Fibroblast of lung (primary cell): ENCODE measurements at regions not wholly inside any gene's neighbourhood (a gene's known extent, or its start where the extent isn't known, plus 50 kb on each side); places are given as distances from the start of the nearest gene placed in this dataset.

ENCODE experiments used
- DNase-seq, 2 donors: peaks; one replicate each; pipeline versions ENCODE4 v3.0.0 to v3.0.0-alpha.2; 2010; ENCODE audit warnings: low read depth in 2 of 2
- H2AFZ ChIP-seq: 2 replicates; pipeline ENCODE4 v1.5.1; 2012; ENCODE audit warnings: low read length, control low read depth, inconsistent platforms
- H3K27ac ChIP-seq: 2 replicates; pipeline ENCODE4 v1.5.1; 2011; ENCODE audit warnings: low read length, control low read depth; ENCODE audit not compliant: insufficient read depth
- H3K27me3 ChIP-seq: 2 replicates; pipeline ENCODE4 v1.5.1; 2011; ENCODE audit warnings: mild to moderate bottlenecking, low read length; ENCODE audit not compliant: control insufficient read depth, insufficient read depth
- H3K36me3 ChIP-seq: 2 replicates; pipeline ENCODE4 v1.5.1; 2011; ENCODE audit warnings: low read length; ENCODE audit not compliant: control insufficient read depth, insufficient read depth
- H3K4me1 ChIP-seq: 2 replicates; pipeline ENCODE4 v1.5.1; 2011; ENCODE audit warnings: low read length; ENCODE audit not compliant: control insufficient read depth, insufficient read depth; ENCODE audit errors: extremely low read depth
- H3K4me2 ChIP-seq: 2 replicates; pipeline ENCODE4 v1.5.1; 2011; ENCODE audit warnings: low read length, control low read depth; ENCODE audit not compliant: insufficient read depth; ENCODE audit errors: extremely low read depth
- H3K4me3 ChIP-seq, 4 experiments: fragments of 200-600 bp in 1 of 4; sonication (generic) in 1 of 4; replicated peaks in 1 of 4; 2 replicates each; pipeline ENCODE4 v1.5.1; 2011 to 2016; ENCODE audit warnings: low read length in 4 of 4, low read depth in 3 of 4, mild to moderate bottlenecking in 3 of 4, control low read depth in 2 of 4, inconsistent platforms in 1 of 4, mixed read lengths in 1 of 4; ENCODE audit not compliant: insufficient read depth in 1 of 4; ENCODE audit errors: control extremely low read depth in 1 of 4
- H3K79me2 ChIP-seq: 2 replicates; pipeline ENCODE4 v1.5.1; 2012; ENCODE audit warnings: mild to moderate bottlenecking, low read length, inconsistent platforms; ENCODE audit not compliant: control insufficient read depth, insufficient read depth
- H3K9ac ChIP-seq: 2 replicates; pipeline ENCODE4 v1.5.1; 2011; ENCODE audit warnings: mild to moderate bottlenecking, low read length, control low read depth; ENCODE audit not compliant: insufficient read depth
- H3K9me3 ChIP-seq: 2 replicates; pipeline ENCODE4 v1.5.1; 2012; ENCODE audit warnings: low read depth, low read length; ENCODE audit not compliant: control insufficient read depth, insufficient read depth
- H4K20me1 ChIP-seq: 2 replicates; pipeline ENCODE4 v1.5.1; 2011; ENCODE audit warnings: low read length; ENCODE audit not compliant: control insufficient read depth, insufficient read depth; ENCODE audit errors: extremely low read depth
- CTCF ChIP-seq, 2 donors: IDR thresholded peaks in 1 of 2; conservative IDR thresholded peaks in 1 of 2; 1 replicate in 1 of 2; 2 replicates in 1 of 2; pipeline ENCODE4 v1.5.1; 2011 to 2012; ENCODE audit warnings: low read length in 2 of 2, control low read depth in 1 of 2, inconsistent platforms in 1 of 2, low read depth in 1 of 2, mild to moderate bottlenecking in 1 of 2
- EZH2 ChIP-seq: IDR thresholded peaks from 2 replicates; pipeline ENCODE4 v1.5.1; 2012; ENCODE audit warnings: low read length, control low read depth, mild to moderate bottlenecking; ENCODE audit errors: missing control alignments

GRCh38 chr16:76176153-76176552 lies 101.0 kb upstream of the CNTNAP4 start:
- Histone ChIP-seq H3K79me2 (no peaks in the 10 kb centered on the region), H3K36me3 (no peaks in the 10 kb centered on the region), H3K4me1 (no peaks in the 10 kb centered on the region), H3K4me2 (no peak overlapping the region), H3K4me3 (no peak overlapping the region), H4K20me1 (no peaks in the 10 kb centered on the region), H3K27me3 (no peaks in the 10 kb centered on the region), H2AFZ (no peak overlapping the region), H3K27ac (no peak overlapping the region), H3K9ac (no peak overlapping the region), H3K9me3 (no peaks in the 10 kb centered on the region)
- no peak for DNase-seq
- no peak for TF ChIP-seq CTCF (conservative IDR thresholded peaks at IDR 0.05 in 1 of 2, IDR thresholded peaks at IDR 0.05 in 1 of 2; ENCODE audit: low read depth in 1 of 2, low read length in 2 of 2)
- TF ChIP-seq EZH2 = no peak

GRCh38 chr16:76176616-76177015 lies 100.6 kb upstream of the CNTNAP4 start:
- Histone ChIP-seq H4K20me1 (no peaks in the 10 kb centered on the region), H3K27me3 (no peaks in the 10 kb centered on the region), H3K36me3 (no peaks in the 10 kb centered on the region), H3K9ac (no peak overlapping the region), H3K4me1 (no peaks in the 10 kb centered on the region), H2AFZ (no peak overlapping the region), H3K27ac (no peak overlapping the region), H3K9me3 (no peaks in the 10 kb centered on the region), H3K4me3 (no peak overlapping the region), H3K4me2 (no peak overlapping the region), H3K79me2 (no peaks in the 10 kb centered on the region)
- DNase-seq = no peak
- no peak for TF ChIP-seq EZH2
- no peak for TF ChIP-seq CTCF (conservative IDR thresholded peaks at IDR 0.05 in 1 of 2, IDR thresholded peaks at IDR 0.05 in 1 of 2; ENCODE audit: low read depth in 1 of 2, low read length in 2 of 2)

GRCh38 chr16:76182041-76182635 lies 95.1 kb upstream of the CNTNAP4 start:
- DNase-seq = no peak
- Histone ChIP-seq H3K9ac (no peak overlapping the region), H3K4me3 (no peak overlapping the region), H3K4me2 (no peak overlapping the region), H3K27me3 (no peaks in the 10 kb centered on the region), H3K27ac (no peak overlapping the region), H3K4me1 (no peaks in the 10 kb centered on the region), H3K9me3 (no peaks in the 10 kb centered on the region), H4K20me1 (no peaks in the 10 kb centered on the region), H3K79me2 (no peaks in the 10 kb centered on the region), H2AFZ (no peak overlapping the region), H3K36me3 (no peaks in the 10 kb centered on the region)
- TF ChIP-seq EZH2 (no peak), CTCF (conservative IDR thresholded peaks at IDR 0.05 in 1 of 2, IDR thresholded peaks at IDR 0.05 in 1 of 2; ENCODE audit: low read depth in 1 of 2, low read length in 2 of 2) (no peak)
